AG04450 (cell line): ENCODE measurements at regions not wholly inside any gene's neighbourhood (a gene's known extent, or its start where the extent isn't known, plus 50 kb on each side); places are given as distances from the start of the nearest gene placed in this dataset.

Source experiments
- CTCF ChIA-PET: fragments of 300-600, 350-600 bp; formaldehyde crosslinking; extraction: SDS; loops from one replicate; lab custom pipeline; 2022; ENCODE audit warnings: antibody characterized with exemption, inconsistent platforms; lab: Charles Lee
- POLR2A ChIA-PET: fragments of 350-600 bp; formaldehyde crosslinking; extraction: SDS; loops from one replicate; lab custom pipeline; 2021; ENCODE audit warnings: antibody characterized with exemption, inconsistent platforms; lab: Yijun Ruan, JAX
- DNase-seq: peaks from one replicate; pipeline ENCODE4 v3.0.0-alpha.2; 2011; ENCODE audit warnings: low read depth, low spot score
- H3K27ac ChIP-seq: one replicate; pipeline ENCODE4 v1.5.1; 2012; ENCODE audit warnings: low read depth, low read length, control low read depth
- H3K27me3 ChIP-seq: one replicate; pipeline ENCODE4 v1.6.0; 2012; ENCODE audit warnings: low read length; ENCODE audit not compliant: control insufficient read depth, insufficient read depth
- H3K4me3 ChIP-seq: 2 replicates; pipeline ENCODE4 v1.5.1; 2011; ENCODE audit warnings: mild to moderate bottlenecking, low read depth, low read length, control low read depth
- H3K9me3 ChIP-seq: 2 replicates; pipeline ENCODE4 v1.5.1; 2012; ENCODE audit warnings: low read length; ENCODE audit not compliant: control insufficient read depth, insufficient read depth
- CTCF ChIP-seq: IDR thresholded peaks from 2 replicates; pipeline ENCODE4 v1.5.1; 2011; ENCODE audit warnings: low read depth, low read length, control low read depth, inconsistent platforms

GRCh38 chr9:86697999-86698398 is 249.3 kb downstream of the GAS1 start:
- Histone ChIP-seq H3K27ac (no peak overlapping the region), H3K4me3 (no peak overlapping the region), H3K27me3 (no peaks in the 10 kb centered on the region), H3K9me3 (no peaks in the 10 kb centered on the region)
- CTCF ChIA-PET: interaction anchor here (1.1 kb wide), 1 partner anchor 60 kb away, joined by 3 read pairs; no protein-coding TSS in a partner anchor
- TF ChIP-seq CTCF: no peak
- no peak for DNase-seq
- POLR2A ChIA-PET: no interaction called here

GRCh38 chr9:86697213-86697612 is 250.1 kb downstream of the GAS1 start:
- no peak for TF ChIP-seq CTCF
- no peak overlapping the region for H3K4me3 ChIP-seq
- POLR2A ChIA-PET: no interaction called here
- no peak overlapping the region for H3K27ac ChIP-seq
- no peak for DNase-seq
- H3K9me3 ChIP-seq: no peaks in the 10 kb centered on the region
- no peaks in the 10 kb centered on the region for H3K27me3 ChIP-seq
- CTCF ChIA-PET: no interaction called here

GRCh38 chr9:86695910-86696424 is 251.3 kb downstream of the GAS1 start:
- POLR2A ChIA-PET: interaction anchor here (0.6 kb wide), 1 partner anchor 183 kb away, joined by 4 read pairs; no protein-coding TSS in a partner anchor
- Histone ChIP-seq H3K27me3 (no peaks in the 10 kb centered on the region), H3K4me3 (no peak overlapping the region), H3K9me3 (no peaks in the 10 kb centered on the region), H3K27ac (no peak overlapping the region)
- CTCF ChIA-PET: no interaction called here
- TF ChIP-seq CTCF: no peak
- no peak for DNase-seq

GRCh38 chr9:86690034-86690433 is 257.3 kb downstream of the GAS1 start:
- DNase-seq: no peak
- no peaks in the 10 kb centered on the region for H3K9me3 ChIP-seq
- no peak for TF ChIP-seq CTCF
- ChIA-PET CTCF (no interaction called here), POLR2A (no interaction called here)
- no peaks in the 10 kb centered on the region for H3K27me3 ChIP-seq
- no peak overlapping the region for H3K27ac ChIP-seq
- H3K4me3 ChIP-seq: no peak overlapping the region

GRCh38 chr9:86687788-86688187 is 259.5 kb downstream of the GAS1 start:
- Histone ChIP-seq H3K9me3 (no peaks in the 10 kb centered on the region), H3K27ac (no peak overlapping the region), H3K4me3 (no peak overlapping the region), H3K27me3 (no peaks in the 10 kb centered on the region)
- DNase-seq: no peak
- CTCF ChIA-PET: interaction anchor here (0.9 kb wide), 1 partner anchor 49 kb away, joined by 3 read pairs; no protein-coding TSS in a partner anchor
- TF ChIP-seq CTCF: no peak
- POLR2A ChIA-PET: no interaction called here
